ENCODE measurements at regions not wholly inside any gene's neighbourhood (a gene's known extent, or its start where the extent isn't known, plus 50 kb on each side); places are given as distances from the start of the nearest gene placed in this dataset.
A peak's percentile ranks its signal among the peaks of the same experiment; 100 is the strongest.

- CTCF ChIA-PET: interaction anchor here (0.6 kb wide), 1 partner anchor 257 kb away, joined by 3 read pairs; no protein-coding TSS in a partner anchor
- intact Hi-C loops (cut with micrococcal nuclease): no loop called here
- DNase-seq (ENCODE audit: unreplicated experiment): no peak
- Mint-ChIP-seq H3K9me3 (ENCODE audit: unreplicated experiment) (no peaks in the 10 kb centered on the region), H3K4me3 (ENCODE audit: unreplicated experiment) (no peak overlapping the region), H3K36me3 (ENCODE audit: insufficient read depth, unreplicated experiment) (no peaks in the 10 kb centered on the region), H3K4me1 (ENCODE audit: insufficient read depth, unreplicated experiment) (peaks cover under 1% of the 10 kb centered on the region), H3K27me3 (ENCODE audit: insufficient read depth, unreplicated experiment) (no peaks in the 10 kb centered on the region), H3K27ac (ENCODE audit: low read depth, unreplicated experiment) (peak overlapping the region; percentile 41)
- POLR2A ChIA-PET: no interaction called here
- BruUV-seq (replicated peaks): no TSS peak
- no peak for TF ChIP-seq CTCF (IDR thresholded peaks at IDR 0.05; ENCODE audit: unreplicated experiment)
Measured at GRCh38 chr7:93830141-93830925, 60.2 kb downstream of the TFPI2 start.

GRCh38 chr7:93828260-93828659, 62.3 kb downstream of the TFPI2 start:
- Mint-ChIP-seq H3K9me3 (ENCODE audit: unreplicated experiment) (no peaks in the 10 kb centered on the region), H3K27me3 (ENCODE audit: insufficient read depth, unreplicated experiment) (no peaks in the 10 kb centered on the region), H3K36me3 (ENCODE audit: insufficient read depth, unreplicated experiment) (no peaks in the 10 kb centered on the region), H3K27ac (ENCODE audit: low read depth, unreplicated experiment) (no peak overlapping the region), H3K4me1 (ENCODE audit: insufficient read depth, unreplicated experiment) (no peaks in the 10 kb centered on the region), H3K4me3 (ENCODE audit: unreplicated experiment) (no peak overlapping the region)
- intact Hi-C loops (cut with micrococcal nuclease): no loop called here
- ChIA-PET CTCF (interaction anchor here (1.0 to 1.3 kb wide), 2 partner anchors 15 to 259 kb away, joined by 3 read pairs; no protein-coding TSS in a partner anchor), POLR2A (no interaction called here)
- no peak for DNase-seq (ENCODE audit: unreplicated experiment)
- BruUV-seq (replicated peaks): no TSS peak
- TF ChIP-seq CTCF (IDR thresholded peaks at IDR 0.05; ENCODE audit: unreplicated experiment): no peak

- TF ChIP-seq CTCF (IDR thresholded peaks at IDR 0.05; ENCODE audit: unreplicated experiment): no peak
- ChIA-PET CTCF (interaction anchor here (0.6 to 1.3 kb wide), 3 partner anchors 10 to 461 kb away, joined by 4 to 7 read pairs (median 5); no protein-coding TSS in a partner anchor), POLR2A (interaction anchor here (1.3 kb wide), 1 partner anchor 19 kb away, joined by 3 read pairs; no protein-coding TSS in a partner anchor)
- Mint-ChIP-seq H3K27me3 (ENCODE audit: insufficient read depth, unreplicated experiment) (no peaks in the 10 kb centered on the region), H3K9me3 (ENCODE audit: unreplicated experiment) (no peaks in the 10 kb centered on the region), H3K4me1 (ENCODE audit: insufficient read depth, unreplicated experiment) (no peaks in the 10 kb centered on the region), H3K36me3 (ENCODE audit: insufficient read depth, unreplicated experiment) (no peaks in the 10 kb centered on the region), H3K4me3 (ENCODE audit: unreplicated experiment) (no peak overlapping the region), H3K27ac (ENCODE audit: low read depth, unreplicated experiment) (no peak overlapping the region)
- DNase-seq (ENCODE audit: unreplicated experiment): no peak
- intact Hi-C loops (cut with micrococcal nuclease): no loop called here
- no TSS peak for BruUV-seq (replicated peaks)
Measured at GRCh38 chr7:93823621-93824020, 66.9 kb downstream of the TFPI2 start.

GRCh38 chr7:93821463-93821862, 69.1 kb downstream of the TFPI2 start:
- H3K4me3 Mint-ChIP-seq (ENCODE audit: unreplicated experiment): no peak overlapping the region
- H3K4me1 Mint-ChIP-seq (ENCODE audit: insufficient read depth, unreplicated experiment): peaks cover 6% of the 10 kb centered on the region
- no peaks in the 10 kb centered on the region for H3K27me3 Mint-ChIP-seq (ENCODE audit: insufficient read depth, unreplicated experiment)
- no peaks in the 10 kb centered on the region for H3K9me3 Mint-ChIP-seq (ENCODE audit: unreplicated experiment)
- CTCF ChIA-PET: interaction anchor here (1.1 kb wide), 1 partner anchor 22 kb away, joined by 3 read pairs; no protein-coding TSS in a partner anchor
- no peak for TF ChIP-seq CTCF (IDR thresholded peaks at IDR 0.05; ENCODE audit: unreplicated experiment)
- intact Hi-C loops (cut with micrococcal nuclease): no loop called here
- H3K36me3 Mint-ChIP-seq (ENCODE audit: insufficient read depth, unreplicated experiment): no peaks in the 10 kb centered on the region
- POLR2A ChIA-PET: interaction anchor here (0.7 to 0.9 kb wide), 3 partner anchors 14 to 455 kb away, joined by 3 read pairs; no protein-coding TSS in a partner anchor
- DNase-seq (ENCODE audit: unreplicated experiment): no peak
- BruUV-seq (replicated peaks): no TSS peak
- H3K27ac Mint-ChIP-seq (ENCODE audit: low read depth, unreplicated experiment): no peak overlapping the region
